Endothelial cell (in vitro differentiated cells): ENCODE measurements at regions not wholly inside any gene's neighbourhood (a gene's known extent, or its start where the extent isn't known, plus 50 kb on each side); places are given as distances from the start of the nearest gene placed in this dataset.
"Not testable (repeated sequence)": the region's sequence is repeated elsewhere in the genome, so short reads cannot be mapped to it uniquely, and the experiment has no call there.

Source experiments
- DNase-seq: peaks from one replicate; pipeline ENCODE4 v3.0.0; 2021; ENCODE audit warnings: low spot score
- H3K27ac Mint-ChIP-seq: one replicate; pipeline ENCODE4 v1.8.0; 2021; ENCODE audit warnings: mixed read lengths, inconsistent platforms; ENCODE audit not compliant: unreplicated experiment
- H3K27me3 Mint-ChIP-seq: one replicate; pipeline ENCODE4 v1.8.0; 2021; ENCODE audit warnings: mild to moderate bottlenecking, moderate library complexity, mixed read lengths, inconsistent platforms; ENCODE audit not compliant: unreplicated experiment
- H3K36me3 Mint-ChIP-seq: one replicate; pipeline ENCODE4 v1.8.0; 2021; ENCODE audit warnings: mild to moderate bottlenecking, low read depth, mixed read lengths, inconsistent platforms; ENCODE audit not compliant: unreplicated experiment
- H3K4me1 Mint-ChIP-seq: one replicate; pipeline ENCODE4 v1.8.0; 2021; ENCODE audit warnings: mild to moderate bottlenecking, mixed read lengths, inconsistent platforms; ENCODE audit not compliant: unreplicated experiment
- H3K4me3 Mint-ChIP-seq: one replicate; pipeline ENCODE4 v1.8.0; 2021; ENCODE audit warnings: mild to moderate bottlenecking, mixed read lengths, inconsistent platforms; ENCODE audit not compliant: unreplicated experiment
- H3K9me3 Mint-ChIP-seq: one replicate; pipeline ENCODE4 v1.8.0; 2021; ENCODE audit warnings: mixed read lengths, inconsistent platforms; ENCODE audit not compliant: unreplicated experiment
- TF ChIP-seq, protein P1 (sequence below): fragments of 200-600 bp; sonication (generic); IDR thresholded peaks from one replicate; pipeline ENCODE4 v1.5.0; 2021; ENCODE audit warnings: antibody characterized with exemption; ENCODE audit not compliant: unreplicated experiment

DNA sequence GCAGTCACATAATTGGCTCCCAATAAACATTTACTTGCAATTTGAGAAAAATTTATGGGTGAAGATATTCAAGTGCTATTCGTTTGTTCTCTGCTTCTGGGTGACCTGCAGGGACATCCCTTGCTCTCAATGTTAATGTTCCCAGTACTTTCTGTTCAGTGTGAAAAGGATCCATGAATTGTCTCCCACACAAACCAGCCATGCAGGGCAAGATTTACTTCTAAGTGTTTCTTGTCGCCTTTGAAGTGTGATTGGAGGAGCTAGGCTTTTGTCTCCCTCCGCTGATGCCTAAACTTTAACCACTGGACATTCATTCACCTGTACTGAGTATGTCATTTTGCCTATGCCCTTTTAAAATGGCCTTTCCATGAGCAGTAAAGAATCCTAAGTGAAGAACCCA lies 66.4 kb upstream of the ADA2 start:
- H3K27me3 Mint-ChIP-seq: peaks cover 4% of the 10 kb centered on the region
- peaks cover 6% of the 10 kb centered on the region for H3K4me1 Mint-ChIP-seq
- no peak for DNase-seq
- no peak overlapping the region for H3K4me3 Mint-ChIP-seq
- H3K27ac Mint-ChIP-seq: no peak overlapping the region
- TF ChIP-seq, protein P1, sequence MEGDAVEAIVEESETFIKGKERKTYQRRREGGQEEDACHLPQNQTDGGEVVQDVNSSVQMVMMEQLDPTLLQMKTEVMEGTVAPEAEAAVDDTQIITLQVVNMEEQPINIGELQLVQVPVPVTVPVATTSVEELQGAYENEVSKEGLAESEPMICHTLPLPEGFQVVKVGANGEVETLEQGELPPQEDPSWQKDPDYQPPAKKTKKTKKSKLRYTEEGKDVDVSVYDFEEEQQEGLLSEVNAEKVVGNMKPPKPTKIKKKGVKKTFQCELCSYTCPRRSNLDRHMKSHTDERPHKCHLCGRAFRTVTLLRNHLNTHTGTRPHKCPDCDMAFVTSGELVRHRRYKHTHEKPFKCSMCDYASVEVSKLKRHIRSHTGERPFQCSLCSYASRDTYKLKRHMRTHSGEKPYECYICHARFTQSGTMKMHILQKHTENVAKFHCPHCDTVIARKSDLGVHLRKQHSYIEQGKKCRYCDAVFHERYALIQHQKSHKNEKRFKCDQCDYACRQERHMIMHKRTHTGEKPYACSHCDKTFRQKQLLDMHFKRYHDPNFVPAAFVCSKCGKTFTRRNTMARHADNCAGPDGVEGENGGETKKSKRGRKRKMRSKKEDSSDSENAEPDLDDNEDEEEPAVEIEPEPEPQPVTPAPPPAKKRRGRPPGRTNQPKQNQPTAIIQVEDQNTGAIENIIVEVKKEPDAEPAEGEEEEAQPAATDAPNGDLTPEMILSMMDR: no peak
- H3K36me3 Mint-ChIP-seq: no peaks in the 10 kb centered on the region
- no peaks in the 10 kb centered on the region for H3K9me3 Mint-ChIP-seq

DNA sequence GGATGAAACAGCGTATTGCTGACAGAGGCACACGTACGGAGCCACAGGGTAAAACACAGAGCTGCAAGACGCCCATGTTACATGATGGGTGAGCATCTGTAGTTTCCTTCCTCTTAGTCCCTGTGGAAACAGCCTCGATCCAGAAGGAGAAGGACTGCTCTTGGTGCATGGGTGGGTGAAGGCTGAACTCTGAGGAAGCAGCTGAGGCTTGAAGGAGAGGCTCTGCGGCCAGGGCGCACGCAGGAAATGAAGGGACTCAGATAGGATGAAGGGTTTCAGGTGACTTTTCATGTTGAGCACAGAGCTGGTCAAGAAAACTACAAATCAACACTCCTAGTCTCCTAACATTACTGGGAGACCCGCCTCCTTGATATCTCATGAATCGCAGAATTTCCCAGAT lies 65.7 kb upstream of the ADA2 start:
- DNase-seq: no peak
- no peaks in the 10 kb centered on the region for H3K36me3 Mint-ChIP-seq
- H3K4me3 Mint-ChIP-seq: no peak overlapping the region
- no peak overlapping the region for H3K27ac Mint-ChIP-seq
- H3K4me1 Mint-ChIP-seq: peaks cover 6% of the 10 kb centered on the region
- TF ChIP-seq, protein P1: no peak
- no peaks in the 10 kb centered on the region for H3K9me3 Mint-ChIP-seq
- H3K27me3 Mint-ChIP-seq: peaks cover 4% of the 10 kb centered on the region

DNA sequence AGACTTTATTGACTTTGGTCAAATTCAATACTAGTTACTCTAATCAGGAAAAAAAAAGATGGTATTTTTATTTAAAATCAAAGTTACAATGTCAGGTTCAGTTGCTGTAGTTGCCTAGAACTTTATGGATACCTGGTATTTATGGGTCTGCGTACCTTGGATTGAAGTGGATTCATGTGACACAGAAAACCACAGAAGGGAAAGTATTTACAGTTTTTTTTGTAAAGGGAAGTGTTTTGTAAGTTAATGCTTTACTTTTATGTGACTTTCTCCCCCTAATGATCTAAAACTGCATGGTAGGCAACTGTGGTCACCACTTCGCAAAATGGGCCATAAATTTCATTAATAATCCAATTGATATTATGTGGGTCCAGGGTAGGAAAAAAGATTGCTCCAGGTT lies 65.2 kb upstream of the ADA2 start:
- Mint-ChIP-seq H3K27ac (no peak overlapping the region), H3K27me3 (peaks cover 4% of the 10 kb centered on the region), H3K4me3 (no peak overlapping the region), H3K4me1 (peaks cover 6% of the 10 kb centered on the region), H3K36me3 (no peaks in the 10 kb centered on the region), H3K9me3 (no peaks in the 10 kb centered on the region)
- TF ChIP-seq, protein P1: no peak
- no peak for DNase-seq

DNA sequence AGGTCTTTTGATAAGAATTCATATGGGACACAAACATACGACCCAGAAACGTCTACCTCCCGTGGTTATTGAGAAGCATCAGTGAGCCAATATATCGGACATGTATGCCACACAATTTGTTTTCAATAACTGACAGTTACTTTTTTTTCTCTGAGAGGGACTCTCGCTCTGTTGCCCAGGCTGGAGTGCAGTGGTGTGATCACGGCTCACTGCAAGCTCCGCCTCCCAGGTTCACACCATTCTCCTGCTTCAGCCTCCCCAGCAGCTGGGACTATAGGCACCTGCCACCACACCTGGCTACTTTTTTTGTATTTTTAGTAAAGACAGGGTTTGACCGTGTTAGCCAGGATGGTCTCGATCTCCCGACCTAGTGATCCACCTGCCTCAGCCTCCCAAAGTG lies 64.6 kb upstream of the ADA2 start:
- H3K27me3 Mint-ChIP-seq, H3K27ac Mint-ChIP-seq, H3K9me3 Mint-ChIP-seq, H3K4me1 Mint-ChIP-seq, DNase-seq, H3K36me3 Mint-ChIP-seq, H3K4me3 Mint-ChIP-seq: not testable (repeated sequence)

DNA sequence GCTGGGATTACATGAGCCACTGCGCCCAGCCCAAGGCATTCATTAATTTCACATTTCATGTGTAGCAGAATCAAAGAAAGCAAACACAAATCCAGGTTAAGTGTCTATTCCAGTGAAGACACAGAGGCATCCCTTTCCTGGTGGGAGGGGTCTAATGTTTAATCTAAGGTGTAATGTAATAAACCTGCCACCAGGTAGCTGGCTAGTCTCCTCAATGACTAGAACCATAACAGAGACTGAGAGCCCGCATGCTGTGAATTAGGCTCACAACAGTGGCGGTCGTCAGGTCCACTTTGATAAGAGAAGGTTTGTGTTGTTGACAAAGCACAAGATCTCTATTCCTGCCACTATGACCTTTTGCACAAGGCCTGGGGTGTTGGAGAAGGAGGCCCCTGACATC lies 64.2 kb upstream of the ADA2 start:
- TF ChIP-seq, protein P1: no peak
- H3K36me3 Mint-ChIP-seq: no peaks in the 10 kb centered on the region
- peaks cover 5% of the 10 kb centered on the region for H3K9me3 Mint-ChIP-seq
- no peak for DNase-seq
- H3K4me3 Mint-ChIP-seq: no peak overlapping the region
- peaks cover 6% of the 10 kb centered on the region for H3K4me1 Mint-ChIP-seq
- no peak overlapping the region for H3K27ac Mint-ChIP-seq
- peaks cover 1% of the 10 kb centered on the region for H3K27me3 Mint-ChIP-seq

DNA sequence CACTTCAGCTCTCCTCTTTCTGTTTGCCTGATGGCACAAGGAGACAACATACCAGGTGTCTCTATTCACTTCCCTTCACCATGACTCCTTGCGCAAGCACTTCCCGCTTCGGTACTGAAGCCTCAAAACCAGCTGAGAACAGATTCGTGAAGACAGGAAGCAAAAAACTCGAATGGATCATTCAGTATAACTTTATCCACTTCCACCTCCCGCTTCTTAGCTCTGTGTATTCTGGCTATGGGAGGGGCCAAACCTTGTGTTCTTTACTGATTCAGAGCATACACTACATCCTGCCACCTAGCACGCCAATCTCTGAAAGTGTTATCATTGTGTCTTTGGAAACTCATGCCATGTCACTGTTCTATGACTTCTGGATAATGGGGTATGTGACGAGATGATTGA lies 62.2 kb upstream of the ADA2 start:
- Mint-ChIP-seq H3K4me3 (no peak overlapping the region), H3K4me1 (peaks cover 6% of the 10 kb centered on the region), H3K36me3 (no peaks in the 10 kb centered on the region), H3K27ac (no peak overlapping the region), H3K9me3 (peaks cover 5% of the 10 kb centered on the region), H3K27me3 (no peaks in the 10 kb centered on the region)
- DNase-seq: no peak
- TF ChIP-seq, protein P1: no peak
